Common myeloid progenitor, CD34-positive (primary cell): ENCODE measurements at regions not wholly inside any gene's neighbourhood (a gene's known extent, or its start where the extent isn't known, plus 50 kb on each side); places are given as distances from the start of the nearest gene placed in this dataset.

ENCODE experiments used
- CTCF ChIA-PET: fragments of 350-600 bp; sonication (Branson Sonifier 250); formaldehyde crosslinking; loops from one replicate; lab custom pipeline; 2021; ENCODE audit warnings: antibody characterized with exemption; lab: Charles Lee
- POLR2A ChIA-PET: fragments of 350-600 bp; sonication (Branson Sonifier 250); formaldehyde crosslinking; loops from one replicate; lab custom pipeline; 2021; ENCODE audit warnings: antibody characterized with exemption; lab: Charles Lee
- DNase-seq, 3 donors: peaks; one replicate each; pipeline versions ENCODE4 v3.0.0 to v3.0.0-alpha.2; 2013
- H3K27ac ChIP-seq, 2 experiments: 1 replicate in 1 of 2; 2 replicates in 1 of 2; pipeline ENCODE4 v1.7.0; 2013; ENCODE audit warnings: inconsistent platforms in 2 of 2, low read length in 2 of 2, mild to moderate bottlenecking in 2 of 2, low read depth in 1 of 2, moderate library complexity in 1 of 2; ENCODE audit not compliant: severe bottlenecking in 2 of 2, insufficient read depth in 1 of 2, poor library complexity in 1 of 2
- H3K27me3 ChIP-seq, 5 experiments: replicated peaks in 2 of 5; 1 replicate in 3 of 5; 2 replicates in 2 of 5; pipeline versions ENCODE4 v1.6.1 to v1.7.0; 2013; ENCODE audit warnings: low read length in 4 of 5, mild to moderate bottlenecking in 2 of 5, moderate library complexity in 2 of 5, inconsistent platforms in 1 of 5; ENCODE audit not compliant: insufficient read depth in 5 of 5, control insufficient read depth in 4 of 5
- H3K36me3 ChIP-seq, 4 experiments: 1 replicate in 2 of 4; 2 replicates in 2 of 4; pipeline versions ENCODE4 v1.6.1 to v1.7.0; 2013; ENCODE audit warnings: low read length in 3 of 4, control low read depth in 1 of 4, mild to moderate bottlenecking in 1 of 4; ENCODE audit not compliant: control insufficient read depth in 4 of 4, insufficient read depth in 4 of 4
- H3K4me1 ChIP-seq, 4 experiments: 1 replicate in 3 of 4; 2 replicates in 1 of 4; pipeline versions ENCODE4 v1.6.1 to v1.7.1; 2013; ENCODE audit warnings: low read length in 3 of 4, mild to moderate bottlenecking in 3 of 4, control low read depth in 1 of 4, inconsistent platforms in 1 of 4, moderate library complexity in 1 of 4; ENCODE audit not compliant: control insufficient read depth in 4 of 4, insufficient read depth in 4 of 4; ENCODE audit errors: control extremely low read depth in 1 of 4
- H3K4me3 ChIP-seq, 7 experiments: 1 replicate in 4 of 7; 2 replicates in 3 of 7; pipeline versions ENCODE4 v1.5.1 to v1.7.0; 2013; ENCODE audit warnings: mild to moderate bottlenecking in 7 of 7, low read length in 6 of 7, moderate library complexity in 6 of 7, inconsistent platforms in 2 of 7, low read depth in 2 of 7, control low read depth in 1 of 7; ENCODE audit not compliant: insufficient read depth in 4 of 7, control insufficient read depth in 1 of 7; ENCODE audit errors: extremely low read depth in 1 of 7
- H3K9me3 ChIP-seq, 5 experiments: 1 replicate in 4 of 5; 2 replicates in 1 of 5; pipeline versions ENCODE4 v1.6.1 to v1.7.1; 2013; ENCODE audit warnings: low read length in 4 of 5, mild to moderate bottlenecking in 2 of 5, inconsistent platforms in 1 of 5, low read depth in 1 of 5, moderate library complexity in 1 of 5; ENCODE audit not compliant: control insufficient read depth in 4 of 5, insufficient read depth in 2 of 5; ENCODE audit errors: control extremely low read depth in 1 of 5
- WGBS: methylation state at CpG from one replicate; pipeline ENCODE4 v1.1.5; 2013; ENCODE audit not compliant: insufficient coverage; 5-methylcytosine and 5-hydroxymethylcytosine counted together

DNA sequence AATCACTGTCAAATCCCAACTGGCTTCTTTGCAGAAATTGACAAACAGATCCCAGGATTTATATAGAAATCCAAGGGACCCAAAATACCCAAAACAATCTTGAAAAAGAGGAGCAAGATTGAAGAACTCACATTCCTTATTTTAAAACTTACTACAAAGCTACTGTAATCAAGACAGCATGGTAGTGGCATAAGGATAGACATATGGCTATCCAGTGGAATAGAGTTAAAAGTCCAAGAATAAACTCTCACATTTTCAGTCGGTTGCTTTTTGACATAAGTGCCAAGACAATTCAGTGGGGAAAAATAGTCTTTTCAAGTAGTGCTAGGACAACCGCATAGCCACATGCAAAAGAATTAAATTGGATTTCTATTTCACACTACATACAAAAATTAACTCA, 81.0 kb upstream of the HOXC13 start:
- H3K9me3 ChIP-seq = peaks cover 0 to 2% (median 0%) of the 10 kb centered on the region in 5 experiments
- ChIA-PET CTCF (no interaction called here), POLR2A (no interaction called here)
- no peak overlapping the region for H3K4me3 ChIP-seq
- no peak overlapping the region for H3K27ac ChIP-seq
- WGBS = 57% methylated on average over 1 of the region's 2 CpGs
- no peaks in the 10 kb centered on the region for H3K36me3 ChIP-seq
- peaks cover 2 to 18% (median 12%) of the 10 kb centered on the region in 5 experiments for H3K27me3 ChIP-seq
- H3K4me1 ChIP-seq = no peaks in the 10 kb centered on the region
- no peak for DNase-seq

- Histone ChIP-seq H3K27me3 (peaks cover 3 to 34% (median 14%) of the 10 kb centered on the region in 5 experiments), H3K4me1 (no peaks in the 10 kb centered on the region), H3K9me3 (peaks cover 0 to 2% (median 0%) of the 10 kb centered on the region in 5 experiments), H3K27ac (no peak overlapping the region), H3K4me3 (no peak overlapping the region), H3K36me3 (no peaks in the 10 kb centered on the region)
- DNase-seq = no peak
- POLR2A ChIA-PET = no interaction called here
- CTCF ChIA-PET = interaction anchor here (1.5 kb wide), 1 partner anchor 22 kb away, joined by 4 read pairs; no protein-coding TSS in a partner anchor
- 85% methylated on average over 2 of the region's 2 CpGs for WGBS
These were observed 77.9 kb upstream of the HOXC13 start for GRCh38 chr12:53860426-53861345.

DNA sequence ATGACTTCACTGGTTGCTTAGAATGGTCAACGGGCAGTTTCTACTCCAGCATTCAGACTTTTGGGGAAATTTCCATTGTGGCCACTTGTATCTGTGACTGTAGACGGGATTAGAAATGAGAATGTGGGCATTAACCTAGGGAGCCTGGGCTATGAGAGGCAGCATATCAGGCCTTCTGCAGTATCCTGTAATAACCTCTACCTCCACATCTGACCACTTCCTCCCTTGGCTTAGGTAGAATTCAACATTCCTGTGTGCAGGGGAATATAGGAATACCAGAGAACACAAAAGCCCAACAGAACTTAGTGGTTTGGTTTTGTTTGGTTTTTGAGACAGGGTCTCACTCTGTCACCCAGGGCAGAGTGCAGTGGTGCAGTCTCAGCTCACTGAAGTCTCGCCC, 76.4 kb upstream of the HOXC13 start:
- Histone ChIP-seq H3K36me3 (no peaks in the 10 kb centered on the region), H3K27me3 (peaks cover 4 to 45% (median 10%) of the 10 kb centered on the region in 5 experiments), H3K4me3 (no peak overlapping the region), H3K4me1 (no peaks in the 10 kb centered on the region), H3K27ac (no peak overlapping the region), H3K9me3 (peaks cover 0 to 2% (median 0%) of the 10 kb centered on the region in 5 experiments)
- ChIA-PET POLR2A (no interaction called here), CTCF (interaction anchor here (1.5 kb wide), 1 partner anchor 24 kb away, joined by 4 read pairs; no protein-coding TSS in a partner anchor)
- DNase-seq = no peak
- 100% methylated on average over 2 of the region's 3 CpGs for WGBS

DNA sequence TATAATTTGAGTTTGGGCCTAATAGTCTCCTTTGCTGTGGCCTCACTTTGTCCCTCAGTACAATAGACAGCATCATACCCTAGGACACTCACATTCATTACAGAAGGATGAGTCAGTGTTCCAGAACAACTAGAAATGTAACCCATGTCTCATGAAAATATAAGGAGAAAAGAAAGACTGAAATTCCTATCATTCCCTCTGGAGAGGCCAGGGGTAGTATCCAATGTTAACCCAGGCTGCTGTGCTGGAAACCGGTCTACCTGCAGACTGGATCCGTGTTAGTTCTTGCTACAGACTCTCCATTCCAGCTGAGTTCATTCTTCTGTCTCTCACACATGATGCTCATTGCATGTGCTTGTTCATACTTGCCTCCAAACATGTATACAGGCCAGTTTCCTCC, 75.8 kb upstream of the HOXC13 start:
- 93% methylated on average over 2 of the region's 2 CpGs for WGBS
- H3K27ac ChIP-seq = no peak overlapping the region
- H3K27me3 ChIP-seq = peaks cover 4 to 49% (median 10%) of the 10 kb centered on the region in 5 experiments
- POLR2A ChIA-PET = no interaction called here
- H3K9me3 ChIP-seq = peaks cover 0 to 2% (median 0%) of the 10 kb centered on the region in 5 experiments
- H3K4me1 ChIP-seq = no peaks in the 10 kb centered on the region
- CTCF ChIA-PET = no interaction called here
- H3K4me3 ChIP-seq = no peak overlapping the region
- DNase-seq = no peak
- H3K36me3 ChIP-seq = no peaks in the 10 kb centered on the region

DNA sequence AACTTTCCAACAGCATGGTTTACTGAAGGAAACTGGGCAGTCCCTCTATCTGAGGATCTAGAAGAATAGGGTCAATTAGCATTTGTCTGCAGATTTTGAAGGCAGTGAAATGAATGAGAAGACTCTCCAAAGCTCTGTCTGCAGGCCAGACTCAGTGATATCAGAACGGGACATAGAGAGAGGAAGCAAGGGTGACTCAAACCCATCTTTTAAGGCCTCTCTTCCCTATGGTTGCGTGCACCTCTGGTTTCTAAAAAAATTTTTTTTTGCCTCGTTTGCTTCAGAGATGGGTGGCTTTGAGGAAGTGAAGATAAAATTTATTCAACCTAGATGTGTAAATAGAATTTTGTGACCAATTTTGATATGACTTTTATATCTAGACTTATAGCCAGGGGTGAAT, 71.9 kb upstream of the HOXC13 start:
- Histone ChIP-seq H3K4me1 (no peaks in the 10 kb centered on the region), H3K27me3 (peaks cover 4 to 58% (median 8%) of the 10 kb centered on the region in 5 experiments), H3K4me3 (no peak overlapping the region), H3K36me3 (no peaks in the 10 kb centered on the region), H3K9me3 (peaks cover 0 to 1% (median 0%) of the 10 kb centered on the region in 5 experiments), H3K27ac (no peak overlapping the region)
- ChIA-PET CTCF (no interaction called here), POLR2A (no interaction called here)
- DNase-seq = no peak
- WGBS = 100% methylated on average over 1 of the region's 3 CpGs

DNA sequence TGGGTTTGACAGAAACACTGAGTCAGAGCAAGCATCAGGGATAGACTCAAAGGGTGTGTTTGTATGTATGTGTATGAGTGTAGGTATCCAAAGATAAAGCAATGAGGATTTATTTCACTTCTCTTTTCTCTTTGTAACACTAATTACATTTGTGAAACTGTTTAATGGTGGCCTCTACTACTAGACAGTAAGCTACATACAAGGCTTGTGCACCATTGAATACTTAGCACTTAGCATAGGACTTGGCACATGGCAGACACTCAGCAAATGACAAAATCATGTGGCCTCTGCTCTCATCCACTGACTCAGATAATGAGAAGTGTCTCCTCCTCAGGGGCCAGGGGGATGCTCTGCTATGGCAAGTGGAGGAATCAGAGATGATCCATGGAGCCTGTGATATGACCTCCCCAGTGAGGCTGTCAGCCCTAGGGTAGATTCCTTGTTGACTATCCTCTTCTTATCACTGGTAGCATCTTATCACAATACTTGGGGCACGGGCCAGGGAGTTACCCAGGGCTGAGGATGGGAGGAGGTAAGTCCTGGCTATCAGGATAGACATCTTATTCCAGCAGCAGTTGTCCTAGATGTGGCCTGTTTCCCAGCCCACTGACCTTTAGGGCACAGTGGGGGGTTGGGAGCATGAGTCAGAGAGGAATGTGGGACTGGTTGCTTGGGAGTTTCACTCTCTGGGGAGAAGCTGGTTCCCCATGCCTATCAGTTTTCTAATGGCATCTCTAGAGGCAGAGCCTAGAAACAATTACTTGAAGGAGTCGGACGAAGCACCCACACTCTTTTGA, 71.2 kb upstream of the HOXC13 start:
- Histone ChIP-seq H3K4me3 (no peak overlapping the region), H3K4me1 (no peaks in the 10 kb centered on the region), H3K27me3 (peaks cover 4 to 59% (median 10%) of the 10 kb centered on the region in 5 experiments), H3K36me3 (no peaks in the 10 kb centered on the region), H3K27ac (no peak overlapping the region), H3K9me3 (peaks cover 0 to 1% (median 0%) of the 10 kb centered on the region in 5 experiments)
- WGBS = no CpG with 5 or more reads among the region's 3 CpGs
- no peak for DNase-seq
- ChIA-PET POLR2A (no interaction called here), CTCF (no interaction called here)
